HS-5 (cell line): ENCODE measurements at regions not wholly inside any gene's neighbourhood (a gene's known extent, or its start where the extent isn't known, plus 50 kb on each side); places are given as distances from the start of the nearest gene placed in this dataset.
A peak's percentile ranks its signal among the peaks of the same experiment; 100 is the strongest.
"Not testable (repeated sequence)": the region's sequence is repeated elsewhere in the genome, so short reads cannot be mapped to it uniquely, and the experiment has no call there.

Experiments
- DNase-seq: peaks from one replicate; pipeline ENCODE4 v3.0.0-alpha.2; 2012; ENCODE audit warnings: low read depth

- no peak for DNase-seq
Measured at GRCh38 chr5:102048940-102049339, 247.1 kb downstream of the SLCO4C1 start.

DNA sequence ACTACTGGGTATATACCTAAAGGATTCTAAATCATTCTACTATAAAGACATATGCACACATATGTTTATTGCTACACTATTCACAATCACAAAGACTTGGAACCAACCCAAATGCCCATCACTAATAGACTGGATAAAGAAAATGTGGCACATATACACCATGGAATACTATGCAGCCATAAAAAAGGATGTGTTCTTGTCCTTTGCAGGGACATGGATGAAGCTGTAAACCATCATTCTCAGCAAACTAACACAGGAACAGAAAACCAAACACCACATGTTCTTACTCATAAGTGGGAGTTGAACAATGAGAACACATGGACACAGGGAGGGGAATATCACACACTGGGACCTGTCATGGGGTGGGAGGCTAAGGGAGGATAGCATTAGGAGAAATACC lies 249.0 kb downstream of the SLCO4C1 start:
- not testable (repeated sequence) for DNase-seq

DNA sequence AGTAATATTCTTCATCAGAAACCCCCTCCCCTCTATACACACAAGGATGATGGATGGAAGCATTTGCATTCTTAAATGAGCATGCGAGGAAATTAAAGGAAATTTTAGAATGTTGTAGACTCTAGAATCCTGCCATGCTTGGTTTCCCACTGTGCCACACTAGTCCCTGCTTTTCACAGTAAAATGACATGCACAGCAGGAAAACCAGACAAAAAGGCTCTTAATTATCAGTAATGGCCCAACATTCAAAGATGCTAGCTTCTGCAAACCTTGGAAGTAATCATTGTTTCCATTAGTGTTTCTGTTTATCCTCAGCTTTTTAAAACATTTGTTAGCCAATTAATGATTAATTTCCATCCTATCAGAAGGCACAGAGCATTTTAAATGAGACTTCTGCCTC lies 255.8 kb downstream of the SLCO4C1 start:
- DNase-seq: no peak

- no peak for DNase-seq
Measured at GRCh38 chr5:102036927-102037326, 259.2 kb downstream of the SLCO4C1 start.

GRCh38 chr5:102031711-102032110 lies 264.4 kb downstream of the SLCO4C1 start:
- no peak for DNase-seq

GRCh38 chr5:102018690-102019089 lies 277.4 kb downstream of the SLCO4C1 start:
- DNase-seq: no peak

DNA sequence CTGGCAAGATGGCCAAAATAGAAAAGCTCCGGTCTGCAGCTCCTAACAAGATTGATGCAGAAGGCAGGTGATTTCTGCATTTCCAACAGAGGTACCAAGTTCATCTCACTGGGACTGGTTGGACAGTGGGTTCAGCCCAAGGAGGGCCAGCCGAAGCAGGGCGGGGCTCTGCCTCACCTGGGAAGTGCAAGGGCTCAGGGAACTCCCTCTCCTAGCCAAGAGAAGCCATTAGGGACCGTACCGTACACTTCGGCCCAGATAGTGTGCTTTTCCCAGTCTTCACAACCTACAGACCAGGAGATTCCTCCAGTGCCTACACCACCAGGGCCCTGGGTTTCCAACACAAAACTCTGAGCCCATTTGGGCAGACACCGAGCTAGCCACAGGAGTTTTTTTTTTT lies 277.8 kb downstream of the SLCO4C1 start:
- DNase-seq: no peak

- no peak for DNase-seq
Measured at GRCh38 chr5:102014371-102014770, 281.7 kb downstream of the SLCO4C1 start.

DNA sequence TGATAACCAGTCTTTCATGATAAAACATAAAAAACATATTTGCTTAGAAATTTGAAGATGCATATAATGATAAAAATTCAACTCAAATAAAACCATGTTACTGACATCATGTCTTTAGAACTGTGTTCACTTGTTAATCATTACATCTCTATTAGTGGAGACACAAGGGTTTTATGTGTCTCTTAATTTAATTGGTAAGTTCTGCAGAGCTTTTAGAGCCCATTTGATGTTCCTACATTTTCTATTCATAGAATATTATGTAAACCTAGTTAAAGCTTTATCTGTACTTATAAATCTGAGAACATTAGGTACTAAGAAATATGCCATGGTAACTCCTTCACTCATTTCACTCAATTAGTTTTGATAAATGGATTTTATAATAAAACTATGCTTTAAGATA lies 285.4 kb downstream of the SLCO4C1 start:
- no peak for DNase-seq

DNA sequence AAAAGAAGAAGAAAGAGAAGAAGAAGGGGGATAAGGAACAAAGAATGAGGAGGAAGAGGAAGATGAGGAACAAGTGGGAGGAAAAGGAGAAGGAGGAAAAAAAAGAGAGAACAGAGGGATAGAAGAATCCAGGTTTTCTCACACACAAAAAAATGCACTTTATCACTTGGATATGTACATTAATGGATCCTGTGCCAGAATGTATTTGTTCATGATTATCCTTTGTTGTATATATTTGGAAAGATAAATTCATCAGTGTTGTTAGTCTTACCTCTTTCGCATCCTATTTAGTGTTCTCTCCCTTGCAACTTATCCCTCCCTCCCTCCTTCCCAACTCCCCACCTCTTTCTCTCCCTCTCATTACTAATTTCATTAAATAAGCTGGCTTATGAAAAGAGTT lies 298.8 kb downstream of the SLCO4C1 start:
- DNase-seq: no peak

GRCh38 chr5:101995585-101995984 lies 300.5 kb downstream of the SLCO4C1 start:
- no peak for DNase-seq

DNA sequence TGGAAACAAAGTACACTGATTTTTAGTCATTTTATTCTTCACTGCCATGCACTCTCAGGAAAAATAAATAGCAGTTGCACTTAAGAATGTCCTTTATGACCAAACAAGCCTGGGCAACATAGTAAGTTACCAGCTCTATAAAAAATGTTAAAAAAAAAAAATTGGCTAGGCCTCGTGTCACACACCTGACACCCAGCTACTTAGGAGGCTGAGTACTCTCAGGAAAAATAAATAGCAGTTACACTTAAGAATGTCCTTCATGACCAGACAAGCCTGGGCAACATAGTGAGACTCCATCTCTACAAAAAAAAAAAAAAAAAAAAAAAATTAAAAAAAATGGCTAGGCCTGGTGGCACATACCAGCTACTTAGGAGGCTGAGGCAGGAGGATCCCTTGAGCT lies 304.6 kb downstream of the SLCO4C1 start:
- DNase-seq: no peak

DNA sequence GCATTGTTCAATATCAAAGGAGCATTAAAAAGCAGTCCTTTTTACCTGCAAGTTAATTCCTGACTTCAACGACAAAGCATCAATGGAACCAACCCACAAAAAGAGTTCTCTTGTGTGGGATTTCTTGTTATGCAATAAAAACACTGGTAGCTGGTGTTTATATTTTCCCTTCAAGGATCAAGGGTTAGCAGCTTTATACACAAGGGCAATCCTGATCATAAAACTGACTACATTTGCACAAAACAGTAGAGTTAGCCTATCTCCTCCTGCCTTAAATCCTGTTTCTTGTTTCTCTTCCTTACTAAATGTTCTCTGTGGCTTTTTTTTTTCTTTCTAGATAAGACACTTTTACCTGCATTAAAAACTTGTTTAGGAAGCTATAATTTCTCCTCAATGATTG lies 306.4 kb downstream of the SLCO4C1 start:
- DNase-seq: no peak

DNA sequence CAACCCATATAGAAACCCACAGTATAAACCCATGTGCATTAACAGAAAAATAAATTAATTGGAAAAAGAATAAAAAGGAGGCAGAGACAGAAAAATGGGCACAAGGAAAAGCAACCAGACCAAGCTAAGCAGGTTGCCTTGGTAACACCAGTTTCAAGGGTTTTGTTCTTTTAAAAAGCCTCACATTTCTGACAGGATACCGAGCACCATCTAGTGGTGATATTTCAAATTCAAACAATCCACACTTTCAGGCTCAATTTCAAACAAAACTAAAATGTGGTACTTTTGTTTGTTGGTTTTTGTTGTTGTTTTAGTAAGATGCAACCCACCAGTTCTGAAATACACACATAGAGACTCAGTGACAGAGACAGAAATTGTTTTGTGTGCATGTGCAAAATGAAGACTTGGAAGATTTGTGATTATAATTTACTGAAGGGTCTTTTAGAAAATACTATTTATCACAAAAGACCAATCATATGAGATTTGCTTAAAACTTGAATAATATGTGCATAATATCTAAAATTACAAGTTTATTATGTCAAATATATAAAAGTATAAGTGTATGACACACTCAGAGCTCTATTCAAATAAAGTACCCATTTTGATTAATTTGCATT lies 318.2 kb downstream of the SLCO4C1 start:
- peak; percentile 18 for DNase-seq

DNA sequence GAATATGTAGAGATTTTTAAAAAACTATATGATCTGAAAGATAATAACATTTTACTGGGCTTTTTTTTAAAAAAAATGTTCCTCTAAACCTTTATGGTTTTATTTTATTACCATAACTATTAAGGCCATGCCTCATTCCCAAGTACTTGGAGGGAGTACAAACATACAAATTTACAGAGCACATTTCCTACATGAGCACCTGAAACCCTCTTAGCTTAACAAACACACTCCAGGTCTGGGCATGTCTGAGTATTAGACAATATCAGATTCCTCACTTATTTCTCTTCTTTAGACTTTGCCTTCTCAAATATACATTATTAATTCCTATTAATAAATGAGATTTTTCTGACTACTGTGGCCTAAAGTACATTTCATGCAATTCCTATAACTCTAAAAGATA lies 319.2 kb downstream of the SLCO4C1 start:
- DNase-seq: no peak

DNA sequence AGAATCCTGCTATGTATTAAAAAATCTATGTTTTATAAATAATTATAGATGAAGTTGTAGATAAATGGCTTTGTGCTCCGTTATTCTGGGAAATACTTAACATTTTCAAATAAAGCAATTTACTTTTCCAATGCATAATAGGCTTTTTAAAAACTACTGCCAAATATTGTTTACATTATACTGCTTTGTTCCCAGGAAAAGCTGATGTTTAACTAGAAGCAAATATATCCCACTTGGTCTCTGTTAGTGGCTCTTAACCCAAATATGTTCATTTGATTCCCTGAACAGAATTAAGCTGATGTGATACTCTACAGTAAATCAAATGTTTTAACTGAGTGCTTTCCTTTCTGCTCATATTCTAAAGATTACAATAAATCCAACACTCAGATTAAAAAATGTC lies 326.3 kb downstream of the SLCO4C1 start:
- no peak for DNase-seq

- no peak for DNase-seq
Measured at GRCh38 chr5:101966476-101966875, 329.6 kb downstream of the SLCO4C1 start.

DNA sequence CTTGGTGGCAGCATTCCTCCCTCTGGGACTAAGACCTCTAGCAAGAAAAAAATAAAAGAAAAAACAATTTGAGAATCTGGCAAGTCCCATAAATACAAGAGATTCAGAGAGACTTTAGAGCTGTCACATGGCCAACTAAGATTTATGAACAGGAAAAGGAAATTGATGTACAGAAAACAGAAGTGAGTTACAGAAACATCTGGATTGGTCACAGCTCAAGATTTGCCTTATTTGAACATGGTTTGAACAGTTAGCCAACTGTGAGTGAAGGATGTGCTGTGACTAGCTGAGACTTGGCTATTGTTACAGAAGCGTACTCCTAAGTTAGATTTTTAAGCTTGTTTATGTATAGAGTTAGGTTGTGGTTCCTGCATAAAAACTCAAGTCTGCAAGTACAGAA lies 340.2 kb downstream of the SLCO4C1 start:
- DNase-seq: no peak

- no peak for DNase-seq
Measured at GRCh38 chr5:101950019-101950418, 346.1 kb downstream of the SLCO4C1 start.

DNA sequence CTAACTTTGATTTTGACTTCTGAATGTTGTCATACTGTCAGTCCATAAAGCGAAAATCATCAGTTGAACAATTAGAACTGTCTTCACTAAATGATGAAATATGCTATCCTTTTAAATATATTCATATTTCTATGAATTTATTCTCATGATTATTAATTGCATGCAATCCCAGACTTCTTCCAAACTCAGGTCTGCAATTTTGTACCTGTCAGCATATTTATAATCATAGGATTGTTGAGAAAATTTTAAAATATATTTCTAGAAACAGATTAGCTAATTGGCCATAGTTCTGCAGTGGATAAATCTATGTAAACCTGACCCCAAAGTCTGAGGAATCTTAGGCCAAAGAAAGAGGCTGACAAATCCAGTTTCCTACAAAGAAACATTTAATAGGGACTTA lies 347.5 kb downstream of the SLCO4C1 start:
- no peak for DNase-seq

- no peak for DNase-seq
Measured at GRCh38 chr5:101943784-101944183, 352.3 kb downstream of the SLCO4C1 start.

DNA sequence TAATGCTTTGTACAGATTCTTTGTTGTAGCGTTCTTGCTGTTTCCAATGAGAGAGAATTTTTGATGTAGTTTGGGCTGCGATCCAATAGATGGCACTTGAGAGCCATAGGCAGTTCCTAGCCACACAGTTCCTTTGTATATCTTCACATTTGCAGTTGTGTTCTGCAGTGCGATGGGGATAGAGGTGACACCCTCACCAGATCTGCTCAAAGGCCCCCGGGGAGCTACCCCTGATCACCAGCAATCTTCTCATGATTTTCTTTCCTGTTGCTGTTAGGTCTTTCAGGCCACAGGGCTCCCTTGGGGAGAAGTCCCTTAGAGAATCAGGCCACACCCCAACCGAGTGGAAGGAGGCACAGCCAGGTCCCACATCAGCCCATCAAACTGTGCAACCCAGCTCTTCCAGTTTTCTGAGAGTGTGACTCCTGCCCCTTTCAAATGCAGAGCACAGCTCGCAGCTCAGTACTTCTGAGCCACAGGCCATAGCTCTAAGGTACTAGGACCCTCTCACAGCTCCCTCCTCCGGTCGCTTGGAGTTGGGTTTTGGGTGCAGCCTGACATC lies 353.7 kb downstream of the SLCO4C1 start:
- DNase-seq: peak; percentile 15

GRCh38 chr5:101937041-101937440 lies 359.0 kb downstream of the SLCO4C1 start:
- no peak for DNase-seq

GRCh38 chr5:101935086-101935485 lies 361.0 kb downstream of the SLCO4C1 start:
- DNase-seq: no peak
